ENCODE measurements at regions not wholly inside any gene's neighbourhood (a gene's known extent, or its start where the extent isn't known, plus 50 kb on each side); places are given as distances from the start of the nearest gene placed in this dataset.

DNA sequence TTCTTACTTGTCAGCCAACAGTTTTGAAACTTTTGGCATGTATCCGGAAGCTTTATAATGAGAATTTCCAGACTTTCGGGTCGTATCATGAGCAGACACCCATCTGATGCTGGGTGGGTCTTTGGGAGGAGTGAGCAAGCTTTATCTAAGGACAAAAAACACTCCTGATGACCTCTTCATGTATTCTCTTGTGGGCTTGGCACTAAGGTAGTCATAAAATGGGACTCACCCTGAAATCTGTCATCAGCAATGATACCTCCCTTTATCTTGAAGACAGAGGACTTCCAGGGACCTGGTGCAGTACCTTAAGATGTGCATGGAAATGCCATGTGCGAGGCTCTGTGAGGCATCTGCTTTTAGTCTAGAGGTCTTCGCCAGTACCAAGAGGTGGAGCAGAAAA is 346.3 kb upstream of the PPARGC1A start:
- TF ChIP-seq, protein P1, sequence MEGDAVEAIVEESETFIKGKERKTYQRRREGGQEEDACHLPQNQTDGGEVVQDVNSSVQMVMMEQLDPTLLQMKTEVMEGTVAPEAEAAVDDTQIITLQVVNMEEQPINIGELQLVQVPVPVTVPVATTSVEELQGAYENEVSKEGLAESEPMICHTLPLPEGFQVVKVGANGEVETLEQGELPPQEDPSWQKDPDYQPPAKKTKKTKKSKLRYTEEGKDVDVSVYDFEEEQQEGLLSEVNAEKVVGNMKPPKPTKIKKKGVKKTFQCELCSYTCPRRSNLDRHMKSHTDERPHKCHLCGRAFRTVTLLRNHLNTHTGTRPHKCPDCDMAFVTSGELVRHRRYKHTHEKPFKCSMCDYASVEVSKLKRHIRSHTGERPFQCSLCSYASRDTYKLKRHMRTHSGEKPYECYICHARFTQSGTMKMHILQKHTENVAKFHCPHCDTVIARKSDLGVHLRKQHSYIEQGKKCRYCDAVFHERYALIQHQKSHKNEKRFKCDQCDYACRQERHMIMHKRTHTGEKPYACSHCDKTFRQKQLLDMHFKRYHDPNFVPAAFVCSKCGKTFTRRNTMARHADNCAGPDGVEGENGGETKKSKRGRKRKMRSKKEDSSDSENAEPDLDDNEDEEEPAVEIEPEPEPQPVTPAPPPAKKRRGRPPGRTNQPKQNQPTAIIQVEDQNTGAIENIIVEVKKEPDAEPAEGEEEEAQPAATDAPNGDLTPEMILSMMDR (conservative IDR thresholded peaks at IDR 0.05): no peak
- no peak for TF ChIP-seq ZFX (IDR thresholded peaks at IDR 0.05)
